Activated T-cell treated with anti-CD3 and anti-CD28 coated beads, Interleukin-2, amount 50 U/mL, for 48 hours (primary cell): ENCODE measurements at regions not wholly inside any gene's neighbourhood (a gene's known extent, or its start where the extent isn't known, plus 50 kb on each side); places are given as distances from the start of the nearest gene placed in this dataset.
"Not testable (repeated sequence)": the region's sequence is repeated elsewhere in the genome, so short reads cannot be mapped to it uniquely, and the experiment has no call there.

Source experiments
- DNase-seq, 2 experiments: peaks; one replicate each; pipeline ENCODE4 v3.0.0-alpha.2; 2020

DNA sequence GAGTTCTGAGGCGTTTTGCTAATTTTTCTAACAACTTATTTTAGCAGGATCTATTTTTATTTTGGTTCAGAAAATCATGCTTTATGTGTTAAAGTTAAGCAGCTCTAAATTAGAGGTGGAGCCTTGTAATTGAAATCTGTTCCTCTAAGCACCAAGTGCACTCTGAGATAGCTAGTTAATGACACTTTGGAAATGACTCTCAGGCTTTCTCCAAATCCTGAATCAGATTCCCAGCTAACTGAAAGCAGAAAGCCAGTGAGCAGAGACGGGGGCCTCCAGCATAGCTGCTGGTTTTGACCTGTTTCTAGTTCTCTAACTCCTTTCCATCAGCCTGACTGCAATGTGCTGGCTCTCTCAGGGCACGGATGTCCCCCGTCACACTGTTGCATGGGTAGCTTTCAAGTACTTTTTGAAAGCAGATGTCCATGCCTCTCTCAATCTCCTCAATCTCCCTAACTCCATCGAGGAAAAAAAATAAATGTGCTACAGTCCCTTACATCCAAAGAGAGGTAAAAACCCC, 326.5 kb downstream of the SATB2 start:
- no peak for DNase-seq

DNA sequence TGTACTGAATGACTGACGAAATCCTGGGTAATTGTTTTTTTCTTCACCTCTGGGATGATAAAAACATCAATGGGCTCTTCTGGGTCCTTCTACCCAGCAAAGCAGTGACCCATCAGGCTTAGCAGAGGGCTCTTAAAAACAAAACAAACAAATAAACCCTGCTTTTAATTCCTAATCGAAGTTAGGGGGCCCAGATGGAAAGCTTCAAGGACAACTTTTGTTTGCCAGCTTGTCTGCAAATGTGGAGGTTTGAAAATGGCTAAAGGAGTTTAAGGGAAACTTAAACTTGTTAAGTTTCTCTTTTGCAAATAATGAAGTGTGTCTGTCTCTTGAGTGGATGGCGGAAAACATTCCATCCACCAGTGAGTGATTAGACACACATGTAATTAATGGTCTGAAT, 327.2 kb downstream of the SATB2 start:
- DNase-seq: no peak

DNA sequence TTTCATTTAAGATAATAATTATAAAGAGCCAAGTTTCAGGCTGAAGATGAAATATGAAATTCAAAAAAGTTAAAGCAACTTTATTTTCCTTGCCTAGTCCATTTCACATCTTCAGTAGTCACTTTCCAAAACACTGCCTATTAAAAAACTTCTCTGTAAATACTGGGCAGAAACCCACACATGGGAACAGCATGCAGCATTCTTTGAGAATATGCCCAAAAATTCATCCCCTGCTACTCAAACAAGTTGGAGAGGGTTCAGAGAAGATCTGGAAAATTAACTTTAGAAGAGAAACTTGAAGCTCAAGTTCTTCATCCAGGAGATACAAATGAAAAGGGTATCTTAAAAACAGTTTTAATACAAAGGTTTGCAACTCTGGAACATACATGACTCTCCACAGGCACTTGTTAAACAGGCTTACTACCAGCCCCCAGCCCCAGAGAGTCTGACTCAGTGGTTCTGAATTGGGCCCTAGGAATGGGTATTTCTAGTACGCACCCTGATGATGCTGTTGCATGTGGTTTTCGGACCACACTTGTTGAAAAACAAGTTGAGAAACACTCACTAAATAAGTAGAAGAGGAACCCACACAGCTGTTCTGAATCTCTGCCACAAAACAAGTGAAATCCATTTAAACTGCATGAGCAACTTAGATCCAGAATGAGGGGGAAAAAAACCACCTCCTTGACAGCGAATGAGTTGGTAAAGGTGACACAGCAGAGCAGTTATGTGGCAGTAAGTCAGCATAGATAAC, 329.1 kb downstream of the SATB2 start:
- DNase-seq: no peak

DNA sequence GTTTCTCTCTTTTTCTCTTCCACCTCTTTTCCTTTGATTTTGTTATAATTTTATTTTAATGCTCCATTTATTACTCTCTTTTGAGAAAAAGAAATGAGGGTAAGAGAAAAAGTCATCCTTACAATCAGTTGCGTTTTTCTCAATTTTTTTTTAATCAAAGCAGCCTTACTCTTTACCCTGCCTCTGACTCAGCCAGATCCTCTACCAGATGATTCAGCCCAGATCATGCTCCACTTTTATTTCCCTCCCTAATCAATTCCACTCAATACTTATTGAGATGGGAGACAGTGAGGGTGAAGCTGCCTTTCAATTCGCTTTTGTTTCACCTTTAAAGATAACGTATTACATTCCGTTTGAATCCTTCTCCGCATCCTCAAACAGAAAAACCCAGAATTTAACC, 337.9 kb downstream of the SATB2 start:
- DNase-seq: no peak

DNA sequence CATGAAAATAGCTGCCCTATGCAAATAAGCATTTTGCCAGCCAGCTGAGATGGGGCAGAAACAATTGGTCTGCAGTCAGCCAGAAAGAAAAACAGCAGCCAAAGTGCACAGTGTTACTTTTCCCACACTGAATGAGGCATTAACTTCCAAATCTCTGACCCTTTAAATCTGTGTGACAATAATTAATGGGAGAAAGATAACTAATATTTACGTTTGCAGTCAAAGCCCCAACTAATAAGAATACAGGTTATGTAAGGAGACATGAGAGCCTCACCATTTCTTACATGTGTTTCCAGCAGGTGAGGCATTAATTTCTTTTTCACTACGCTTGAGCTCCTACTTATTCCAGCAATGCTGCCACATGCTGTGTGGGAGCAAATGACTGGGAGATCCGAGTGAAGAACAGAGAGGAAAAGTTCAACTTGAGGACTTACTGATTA, 339.0 kb downstream of the SATB2 start:
- DNase-seq: no peak

DNA sequence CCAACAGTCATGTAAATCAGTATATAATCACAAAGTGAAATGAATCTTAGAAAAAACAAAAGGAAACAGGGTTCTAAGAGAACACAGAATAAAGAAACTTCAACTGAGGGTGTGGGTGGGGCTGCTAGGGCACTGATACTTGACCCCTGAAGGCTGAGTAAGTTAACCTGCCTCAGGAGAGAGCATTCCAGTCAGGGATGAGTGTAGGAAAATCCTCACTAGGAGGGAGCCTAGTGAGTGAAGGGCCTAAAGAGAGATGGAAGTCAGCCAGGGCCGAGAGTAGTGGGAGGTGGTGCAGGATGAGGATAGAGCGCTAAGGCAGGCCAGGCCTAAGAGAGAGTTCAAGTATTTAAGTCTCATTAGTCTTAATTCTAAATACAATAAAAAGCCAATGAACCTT, 342.6 kb downstream of the SATB2 start:
- DNase-seq: no peak

DNA sequence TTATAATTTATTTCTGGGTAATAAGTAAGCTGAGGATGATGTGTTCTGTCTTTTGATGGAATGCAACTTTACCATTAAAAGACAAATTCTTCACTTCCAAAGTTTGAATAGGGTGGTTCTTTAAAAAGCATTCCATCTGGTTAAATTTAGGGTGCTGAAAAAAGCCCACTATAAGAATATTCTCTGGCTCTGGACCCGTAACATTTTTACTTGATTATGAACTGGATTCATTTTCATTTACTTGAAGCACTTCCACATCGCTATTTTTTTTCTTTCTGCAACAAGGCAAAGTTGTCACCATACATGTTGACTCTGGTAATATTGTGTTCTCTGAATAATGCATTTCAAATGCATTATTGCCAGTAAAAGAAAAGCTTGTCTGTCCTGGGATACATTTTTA, 344.6 kb downstream of the SATB2 start:
- DNase-seq: no peak

DNA sequence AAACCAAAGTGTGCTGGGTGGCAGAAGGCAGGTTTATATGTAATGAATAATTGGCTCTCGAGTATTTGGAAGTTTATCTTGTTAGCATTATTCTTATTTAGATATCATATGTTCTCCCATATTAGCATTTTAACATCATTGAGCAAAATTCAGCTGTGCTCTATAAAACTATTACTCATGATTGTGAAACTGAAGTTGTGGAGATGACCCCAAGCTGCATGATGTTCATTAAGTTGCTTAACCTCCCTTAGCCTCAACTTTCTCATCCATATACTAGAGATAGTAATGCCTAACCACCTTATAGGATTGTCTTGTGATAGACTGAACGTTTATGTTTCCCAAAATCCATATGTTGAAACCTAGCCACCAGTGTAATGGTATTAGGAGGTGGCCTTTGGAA, 346.3 kb downstream of the SATB2 start:
- DNase-seq: no peak

DNA sequence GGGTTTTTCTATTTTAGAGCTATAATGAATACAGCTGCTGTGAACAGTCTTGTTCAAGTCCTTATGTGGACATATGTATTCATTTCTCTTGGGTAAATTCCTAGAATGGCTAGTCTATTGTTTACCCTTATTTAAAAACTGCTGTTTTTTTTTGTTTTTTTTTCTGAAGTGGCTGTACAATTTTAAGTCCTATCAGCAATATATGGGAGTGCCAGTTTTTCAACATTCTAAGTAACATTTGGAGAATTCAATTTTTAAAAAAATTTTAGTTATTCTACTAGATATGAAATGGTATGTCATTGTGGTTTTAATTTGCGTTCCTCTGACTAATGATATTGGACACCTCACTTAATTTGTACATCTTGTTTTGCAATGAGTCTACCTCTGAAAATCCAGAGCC, 349.7 kb downstream of the SATB2 start:
- DNase-seq: no peak

DNA sequence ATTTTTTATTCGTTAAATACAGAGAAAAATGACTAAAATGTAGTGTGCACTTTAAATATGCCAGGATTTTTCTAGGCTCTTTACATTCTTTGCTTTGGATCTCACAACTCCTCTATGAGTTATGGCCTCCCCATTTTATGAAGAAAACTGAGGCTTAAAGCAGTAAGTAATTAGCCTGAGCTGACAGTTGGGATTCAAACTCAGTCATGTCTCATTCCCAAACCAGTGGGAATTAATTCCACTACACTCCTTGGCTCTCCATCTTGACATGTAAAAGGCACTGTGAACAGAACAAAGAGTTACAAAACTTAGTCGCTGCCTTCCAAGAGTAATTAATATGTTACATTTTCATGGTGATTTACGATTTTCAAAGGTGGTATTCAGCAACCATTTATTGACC, 351.9 kb downstream of the SATB2 start:
- no peak for DNase-seq

DNA sequence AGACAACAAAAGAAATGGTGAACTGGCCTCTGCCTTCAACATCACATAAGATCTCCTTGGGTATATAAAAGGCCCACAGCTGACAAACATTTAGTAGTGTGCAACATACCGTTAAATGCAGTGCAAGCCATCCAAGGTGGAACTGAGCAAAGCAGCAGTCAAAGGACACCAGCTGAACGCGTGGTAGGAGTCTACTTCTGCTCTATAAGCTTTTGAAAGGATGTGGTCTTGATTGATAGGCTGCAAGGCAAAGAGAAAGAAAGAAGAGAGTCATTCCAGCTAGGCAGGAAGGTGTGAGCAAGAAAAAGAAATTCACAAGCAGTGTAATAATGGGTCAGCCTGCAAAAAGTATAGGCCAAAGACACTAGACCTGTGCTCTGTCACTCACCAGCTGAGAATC, 356.3 kb downstream of the SATB2 start:
- DNase-seq: no peak

DNA sequence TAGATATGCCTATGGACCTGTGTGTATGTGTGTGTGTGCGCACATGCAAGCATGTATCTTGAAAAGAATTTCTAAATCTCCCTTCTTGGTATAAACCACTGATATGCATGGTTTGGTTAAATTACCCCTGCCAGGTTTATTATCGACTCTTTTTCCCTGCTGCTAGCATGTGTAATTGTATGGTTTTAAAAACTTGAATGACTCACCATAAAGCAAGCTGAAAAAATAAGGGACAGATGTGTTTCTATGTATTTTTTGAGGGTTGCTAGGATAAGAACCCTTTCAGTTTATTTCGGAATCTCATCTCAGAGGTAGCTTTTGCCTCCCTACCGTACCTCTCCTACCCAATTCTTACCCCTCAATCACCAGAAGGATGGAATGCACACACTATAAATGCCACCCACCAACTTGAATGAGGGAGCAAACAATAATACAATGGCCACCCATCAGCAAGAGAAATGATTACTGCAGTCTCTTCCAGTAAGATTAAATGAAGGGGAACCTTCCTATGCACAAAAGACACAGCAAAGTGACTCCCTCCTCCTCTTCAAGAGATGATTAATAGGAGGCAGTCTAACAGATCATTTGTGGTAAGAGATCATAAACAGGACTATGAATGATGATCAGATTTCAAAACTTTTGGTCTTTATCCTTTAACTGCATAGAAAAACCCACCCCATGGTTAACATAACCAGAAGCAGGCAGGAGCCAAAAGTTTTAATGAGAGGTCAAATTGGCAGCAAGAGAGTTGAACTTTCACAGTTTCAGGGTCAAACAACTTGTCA, 357.2 kb downstream of the SATB2 start:
- no peak for DNase-seq

DNA sequence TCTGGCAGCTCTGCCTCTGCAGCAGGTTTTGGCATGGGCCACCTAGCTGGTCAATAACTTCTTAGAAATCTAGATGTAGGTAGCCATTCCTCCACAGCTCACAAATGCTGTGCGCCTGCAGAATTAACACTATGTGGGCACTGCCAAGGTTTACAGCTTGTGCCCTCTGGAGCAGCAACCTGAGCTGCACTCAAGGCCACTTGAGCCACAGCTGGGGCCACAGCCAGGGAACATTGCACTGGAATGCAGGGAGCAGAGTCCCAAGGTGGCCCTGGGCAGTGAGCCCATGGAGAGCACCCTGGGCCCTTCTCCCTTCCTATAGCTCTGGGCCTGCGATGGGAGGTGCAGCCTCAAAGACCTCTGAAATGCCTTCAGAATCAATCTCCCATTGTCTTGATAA, 365.3 kb downstream of the SATB2 start:
- DNase-seq: no peak

DNA sequence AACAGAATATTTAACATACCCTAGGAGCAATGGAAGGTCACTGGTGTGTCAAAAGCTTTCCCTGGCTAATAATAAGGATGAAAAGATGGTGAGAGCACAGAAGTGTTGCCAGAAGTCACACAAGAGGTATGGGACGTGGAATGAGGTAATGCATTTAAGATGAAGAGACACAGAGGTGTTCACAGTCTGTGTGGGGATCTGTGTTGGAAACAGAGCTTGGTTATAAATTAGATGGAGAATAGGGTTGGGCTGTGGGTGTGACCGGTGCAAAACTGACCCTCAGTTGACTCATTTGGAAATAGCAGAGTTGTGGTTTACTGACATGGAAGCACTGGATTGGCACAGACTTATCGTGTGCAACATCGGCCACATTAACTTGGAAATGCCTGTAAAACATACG, 372.5 kb downstream of the SATB2 start:
- DNase-seq: no peak

DNA sequence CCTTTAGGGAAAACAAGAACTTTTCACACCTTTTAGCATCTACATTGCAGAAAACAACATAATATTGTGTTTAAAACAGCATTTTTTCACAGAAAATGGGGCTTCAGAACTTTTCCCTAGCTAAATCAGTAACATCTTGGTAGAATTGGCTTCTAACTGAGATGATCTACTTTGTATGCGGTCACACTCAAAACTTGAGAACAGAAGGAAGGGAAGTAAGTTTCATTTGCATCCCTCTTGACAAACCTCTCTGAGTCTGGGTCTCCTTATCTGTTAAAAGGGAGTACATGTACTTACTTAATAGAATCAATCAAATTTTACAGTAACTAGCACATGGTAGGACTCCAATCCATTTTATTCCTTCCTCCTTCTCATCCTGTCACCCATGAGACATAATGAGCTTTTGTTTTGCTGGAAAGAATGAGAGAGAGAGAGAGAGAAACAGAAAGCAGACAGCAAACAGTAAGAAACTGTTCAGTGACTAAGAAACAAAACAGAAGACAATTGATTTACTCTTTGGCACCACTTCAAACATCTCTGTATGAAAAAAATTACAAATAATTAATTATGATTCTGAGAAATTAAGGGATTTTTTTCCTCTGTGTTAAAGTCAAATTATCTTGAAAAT, 387.3 kb downstream of the SATB2 start:
- DNase-seq: no peak

DNA sequence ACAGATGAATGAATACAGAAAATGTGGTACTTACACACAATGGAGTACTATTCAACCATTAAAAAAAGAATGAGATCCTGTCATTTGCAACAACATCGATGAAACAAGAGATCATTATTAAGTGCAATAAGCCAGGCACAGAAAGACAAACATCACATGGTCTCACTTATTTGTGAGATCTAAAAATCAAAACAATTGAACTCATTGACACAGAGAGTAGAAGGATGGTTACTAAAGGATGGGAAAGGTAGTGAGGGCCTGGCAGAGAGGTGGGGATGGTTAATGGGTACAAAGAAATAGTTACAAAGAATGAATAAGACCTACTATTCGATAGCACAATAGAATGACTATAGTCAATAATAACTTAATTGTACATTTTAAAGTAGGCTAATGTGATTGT, 393.5 kb downstream of the SATB2 start:
- no peak for DNase-seq

DNA sequence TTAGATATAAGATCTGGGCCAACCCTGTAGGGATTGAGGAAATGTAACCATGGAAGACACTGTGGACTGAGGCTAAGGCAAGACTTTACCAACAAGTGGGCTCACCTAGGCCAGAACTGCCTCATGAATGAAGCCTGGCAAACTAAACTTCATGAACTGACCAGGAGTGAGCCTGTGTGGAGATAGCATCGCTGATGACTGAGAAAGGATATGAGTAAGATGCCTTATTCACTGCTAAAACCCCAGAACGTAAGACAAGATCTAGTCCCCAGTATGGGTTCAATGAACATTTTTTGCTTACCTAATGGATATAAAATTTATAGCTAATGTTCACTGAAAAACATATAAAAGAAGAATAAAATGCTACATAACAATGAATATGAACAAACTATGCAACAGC, 399.8 kb downstream of the SATB2 start:
- DNase-seq: no peak

DNA sequence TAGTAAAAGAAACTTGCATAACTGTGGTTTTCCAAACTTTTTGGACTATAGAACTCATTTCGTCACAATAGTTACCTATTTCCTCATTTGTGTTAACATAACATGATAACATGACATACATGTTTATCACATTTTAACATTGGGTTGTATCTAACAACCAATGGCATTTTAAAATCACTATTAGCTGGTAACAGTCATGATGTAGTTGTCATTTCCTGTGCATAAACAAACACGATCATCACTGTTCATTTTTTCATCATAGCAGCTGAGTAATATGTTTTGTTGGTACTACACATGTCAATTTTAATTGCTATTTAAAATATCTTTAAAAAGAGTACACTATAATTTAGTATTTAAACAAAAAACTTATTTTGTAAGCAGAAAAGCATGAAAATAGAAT, 402.4 kb downstream of the SATB2 start:
- DNase-seq: no peak

DNA sequence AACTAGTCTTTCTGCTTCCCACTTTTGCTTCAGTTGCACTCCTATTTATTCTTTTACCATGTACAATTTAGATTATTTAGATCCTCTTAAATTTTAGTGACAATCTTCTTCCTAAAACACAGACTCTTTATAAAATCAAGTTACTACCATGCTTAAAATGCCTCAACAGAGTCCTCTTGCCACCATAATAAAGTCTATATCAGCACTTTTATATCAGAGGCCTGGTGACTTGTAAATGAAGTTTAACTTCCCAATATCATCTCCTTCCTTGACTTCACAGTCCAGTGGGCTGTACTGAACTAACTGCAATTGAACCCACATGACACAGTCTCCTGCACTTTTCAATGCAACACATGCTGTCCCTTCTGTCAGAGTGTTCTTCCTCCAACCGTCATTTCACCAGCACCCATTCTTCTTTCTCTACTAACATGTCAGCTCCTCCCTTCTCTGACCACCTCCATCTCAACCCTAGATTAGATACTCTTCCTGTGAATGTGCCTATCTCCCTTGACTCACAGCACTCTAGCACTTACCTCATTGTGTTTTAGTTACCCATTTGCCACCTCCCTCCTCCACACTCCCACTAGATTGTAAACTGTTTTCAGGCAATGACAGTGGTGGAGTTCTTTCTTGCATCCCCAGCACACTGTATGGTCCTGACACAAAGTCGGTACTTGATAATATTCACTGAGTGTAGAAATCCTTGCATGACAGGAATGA, 414.9 kb downstream of the SATB2 start:
- no peak for DNase-seq

DNA sequence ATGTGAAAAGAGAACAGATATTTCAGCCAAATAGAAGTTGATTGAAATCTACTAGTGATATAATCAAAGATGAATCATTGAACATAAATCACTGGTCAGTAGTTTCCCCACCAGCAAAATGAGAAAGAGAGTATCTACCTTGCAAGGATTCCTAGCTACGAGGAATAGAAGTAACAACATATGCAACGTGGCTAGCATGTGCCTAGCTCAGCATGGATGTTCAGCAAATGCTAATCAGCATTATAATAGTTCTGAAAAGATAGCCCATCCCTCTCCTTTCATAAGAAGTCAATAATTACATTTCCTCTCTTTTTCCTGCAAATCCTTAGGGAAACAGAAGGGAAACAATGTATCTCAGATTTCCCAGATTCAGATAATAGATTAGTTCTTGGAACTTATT, 417.2 kb downstream of the SATB2 start:
- no peak for DNase-seq

DNA sequence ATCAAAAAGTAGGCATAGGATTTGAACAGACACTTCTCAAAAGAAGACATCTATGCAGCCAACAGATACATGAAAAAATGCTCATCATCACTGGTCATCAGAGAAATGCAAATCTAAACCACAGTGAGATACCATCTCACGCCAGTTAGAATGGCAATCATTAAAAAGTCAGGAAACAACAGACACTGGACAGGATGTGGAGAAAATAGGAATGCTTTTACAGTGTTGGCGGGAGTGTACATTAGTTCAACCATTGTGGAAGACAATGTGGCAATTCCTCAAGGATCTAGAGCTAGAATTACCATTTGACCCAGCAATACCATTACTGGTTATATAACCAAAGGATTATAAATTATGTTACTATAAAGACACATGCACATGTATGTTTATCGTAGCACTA, 424.0 kb downstream of the SATB2 start:
- DNase-seq: not testable (repeated sequence)

DNA sequence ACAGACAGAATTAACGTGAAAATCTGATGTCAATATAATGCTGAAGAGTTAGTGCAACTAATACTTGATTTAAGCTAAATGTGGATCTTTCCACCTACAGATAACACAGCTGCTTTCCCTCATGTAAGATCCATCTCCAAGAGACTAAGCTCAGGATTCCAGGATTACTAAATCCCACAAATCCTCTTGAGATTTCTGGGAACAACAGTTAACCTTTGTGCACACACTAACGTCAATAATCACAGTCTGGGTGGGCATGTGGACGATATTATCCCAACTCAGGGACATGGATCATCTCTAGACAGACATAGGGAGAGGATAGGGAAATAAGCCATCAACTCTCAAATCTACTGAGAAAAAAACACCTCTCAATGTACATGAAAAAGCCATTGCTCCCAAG, 432.6 kb downstream of the SATB2 start:
- no peak for DNase-seq

DNA sequence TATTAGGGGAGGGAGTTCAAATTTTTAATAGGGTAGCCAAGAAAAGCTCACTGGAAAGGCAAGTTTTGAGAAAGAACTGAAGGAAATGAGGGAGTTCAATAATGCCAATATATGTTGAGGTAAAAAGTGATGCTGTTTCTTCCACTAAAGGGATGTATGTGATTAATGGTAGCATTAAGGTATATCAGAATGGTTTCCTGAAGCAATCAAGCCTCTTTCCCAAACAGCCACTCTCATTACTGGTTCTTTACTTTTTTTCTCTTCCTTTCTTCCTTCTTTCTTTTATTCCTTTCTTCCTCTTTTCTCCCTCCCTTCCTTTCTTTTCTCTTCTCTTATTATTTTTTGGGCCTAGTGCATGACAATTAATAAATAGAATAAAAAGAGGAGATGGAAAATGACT, 433.5 kb downstream of the SATB2 start:
- DNase-seq: no peak
